CD14-positive monocyte (primary cell): ENCODE measurements at regions not wholly inside any gene's neighbourhood (a gene's known extent, or its start where the extent isn't known, plus 50 kb on each side); places are given as distances from the start of the nearest gene placed in this dataset.
"Not testable (repeated sequence)": the region's sequence is repeated elsewhere in the genome, so short reads cannot be mapped to it uniquely, and the experiment has no call there.

ENCODE experiments used
- DNase-seq, 3 donors: peaks; one replicate each; pipeline ENCODE4 v3.0.0-alpha.2; 2011 to 2022
- H2AFZ ChIP-seq: 2 replicates; pipeline ENCODE4 v1.6.0; 2012; ENCODE audit warnings: mild to moderate bottlenecking, low read depth, low read length, inconsistent platforms; ENCODE audit not compliant: insufficient read depth, poor library complexity, severe bottlenecking
- H3K27ac ChIP-seq, 2 donors: 1 replicate in 1 of 2; 2 replicates in 1 of 2; pipeline ENCODE4 v1.5.1; 2012 to 2013; ENCODE audit warnings: low read length in 2 of 2, control low read depth in 1 of 2, inconsistent platforms in 1 of 2, low read depth in 1 of 2, mild to moderate bottlenecking in 1 of 2
- H3K27me3 ChIP-seq, 2 donors: one replicate each; pipeline versions ENCODE4 v1.6.0 to v1.6.1; 2011 to 2013; ENCODE audit warnings: low read length in 2 of 2; ENCODE audit not compliant: control insufficient read depth in 2 of 2, insufficient read depth in 2 of 2
- H3K36me3 ChIP-seq, 2 donors: replicated peaks in 1 of 2; 1 replicate in 1 of 2; 2 replicates in 1 of 2; pipeline versions ENCODE4 v1.5.1 to v1.6.1; 2012 to 2013; ENCODE audit warnings: low read length in 2 of 2, control low read depth in 1 of 2, inconsistent platforms in 1 of 2, mild to moderate bottlenecking in 1 of 2; ENCODE audit not compliant: insufficient read depth in 2 of 2, control insufficient read depth in 1 of 2
- H3K4me1 ChIP-seq, 2 donors: 1 replicate in 1 of 2; 2 replicates in 1 of 2; pipeline versions ENCODE4 v1.5.1 to v1.6.1; 2012 to 2013; ENCODE audit warnings: low read length in 2 of 2, control low read depth in 1 of 2, inconsistent platforms in 1 of 2, mild to moderate bottlenecking in 1 of 2, moderate library complexity in 1 of 2; ENCODE audit not compliant: insufficient read depth in 2 of 2, control insufficient read depth in 1 of 2
- H3K4me2 ChIP-seq: replicated peaks from 2 replicates; pipeline ENCODE3; 2012; ENCODE audit warnings: low read length, moderate library complexity, mild to moderate bottlenecking; ENCODE audit not compliant: poor library complexity, severe bottlenecking; ENCODE audit errors: extremely low read depth
- H3K4me3 ChIP-seq, 3 experiments: fragments of 200-600 bp in 1 of 3; sonication (generic) in 1 of 3; replicated peaks in 1 of 3; 1 replicate in 2 of 3; 2 replicates in 1 of 3; pipeline ENCODE4 v1.5.1; 2011 to 2013; ENCODE audit warnings: low read length in 3 of 3, mild to moderate bottlenecking in 3 of 3, control low read depth in 2 of 3, low read depth in 2 of 3, inconsistent platforms in 1 of 3, moderate library complexity in 1 of 3
- H3K79me2 ChIP-seq: 2 replicates; pipeline ENCODE4 v1.6.0; 2012; ENCODE audit warnings: mild to moderate bottlenecking, control low read depth, inconsistent platforms, low read length, moderate library complexity; ENCODE audit not compliant: insufficient read depth
- H3K9ac ChIP-seq: 2 replicates; pipeline ENCODE4 v1.6.0; 2017; ENCODE audit warnings: low read length, mild to moderate bottlenecking; ENCODE audit not compliant: insufficient read depth, poor library complexity, severe bottlenecking
- H3K9me3 ChIP-seq, 2 donors: replicated peaks in 1 of 2; 1 replicate in 1 of 2; 2 replicates in 1 of 2; pipeline versions ENCODE4 v1.5.1 to v1.6.1; 2012 to 2013; ENCODE audit warnings: low read length in 2 of 2, control low read depth in 1 of 2; ENCODE audit not compliant: control insufficient read depth in 1 of 2, insufficient read depth in 1 of 2
- H4K20me1 ChIP-seq: 2 replicates; pipeline ENCODE4 v1.6.0; 2012; ENCODE audit warnings: mild to moderate bottlenecking, low read length, control low read depth, moderate library complexity; ENCODE audit not compliant: insufficient read depth
- H3K27ac Mint-ChIP-seq, 7 donors: one replicate each; pipeline ENCODE4 v1.8.0; 2020; ENCODE audit warnings: mild to moderate bottlenecking in 7 of 7, mixed read lengths in 7 of 7, moderate library complexity in 6 of 7, inconsistent platforms in 2 of 7
- H3K27me3 Mint-ChIP-seq, 3 donors: one replicate each; pipeline ENCODE4 v1.8.0; 2021 to 2022; ENCODE audit warnings: low read depth in 3 of 3, mild to moderate bottlenecking in 3 of 3, mixed read lengths in 3 of 3, moderate library complexity in 3 of 3, inconsistent platforms in 1 of 3
- H3K36me3 Mint-ChIP-seq, 2 donors: one replicate each; pipeline ENCODE4 v1.8.0; 2020; ENCODE audit warnings: mixed read lengths in 2 of 2, inconsistent platforms in 1 of 2, mild to moderate bottlenecking in 1 of 2
- H3K4me1 Mint-ChIP-seq: one replicate; pipeline ENCODE4 v1.8.0; 2020; ENCODE audit warnings: mild to moderate bottlenecking, mixed read lengths
- H3K4me3 Mint-ChIP-seq, 2 donors: one replicate each; pipeline ENCODE4 v1.8.0; 2020; ENCODE audit warnings: mild to moderate bottlenecking in 2 of 2, mixed read lengths in 2 of 2, moderate library complexity in 1 of 2
- H3K9me3 Mint-ChIP-seq, 7 donors: one replicate each; pipeline ENCODE4 v1.8.0; 2020 to 2022; ENCODE audit warnings: mixed read lengths in 7 of 7, mild to moderate bottlenecking in 6 of 7, moderate library complexity in 6 of 7, inconsistent platforms in 2 of 7
- WGBS: methylation state at CpG from one replicate; pipeline ENCODE4 v1.1.5; 2013; ENCODE audit warnings: missing lambda C conversion rate; ENCODE audit not compliant: insufficient coverage; 5-methylcytosine and 5-hydroxymethylcytosine counted together
- intact Hi-C, 2 donors: fragments of 100-400 bp; cut with micrococcal nuclease; formaldehyde crosslinking; loops; one replicate each; pipeline versions ENCODE4 v1.15.0 to v1.15.1; 2023
- TF ChIP-seq, protein P1 (sequence below): fragments of 200-600 bp; IDR thresholded peaks from one replicate; pipeline ENCODE4 v1.8.0; 2022; ENCODE audit warnings: antibody characterized with exemption, mild to moderate bottlenecking

- H3K9me3 ChIP-seq: no peaks in the 10 kb centered on the region
- H3K27me3 ChIP-seq: peaks cover 0 to 2% of the 10 kb centered on the region in 2 donors
- H3K9ac ChIP-seq: no peak overlapping the region
- intact Hi-C loops: no loop called here
- Mint-ChIP-seq H3K4me3 (no peak overlapping the region), H3K4me1 (peaks cover 2% of the 10 kb centered on the region), H3K36me3 (no peaks in the 10 kb centered on the region), H3K9me3 (peaks cover 0 to 4% (median 0%) of the 10 kb centered on the region in 7 donors), H3K27ac (no peak overlapping the region), H3K27me3 (peaks cover 8 to 15% (median 13%) of the 10 kb centered on the region in 3 donors)
- H3K27ac ChIP-seq: no peak overlapping the region
- peaks cover 0 to under 1% of the 10 kb centered on the region in 2 donors for H3K4me1 ChIP-seq
- no peaks in the 10 kb centered on the region for H4K20me1 ChIP-seq
- DNase-seq: no peak
- H3K36me3 ChIP-seq: no peaks in the 10 kb centered on the region
- H3K4me3 ChIP-seq: no peak overlapping the region
- no peak overlapping the region for H2AFZ ChIP-seq
- TF ChIP-seq, protein P1, sequence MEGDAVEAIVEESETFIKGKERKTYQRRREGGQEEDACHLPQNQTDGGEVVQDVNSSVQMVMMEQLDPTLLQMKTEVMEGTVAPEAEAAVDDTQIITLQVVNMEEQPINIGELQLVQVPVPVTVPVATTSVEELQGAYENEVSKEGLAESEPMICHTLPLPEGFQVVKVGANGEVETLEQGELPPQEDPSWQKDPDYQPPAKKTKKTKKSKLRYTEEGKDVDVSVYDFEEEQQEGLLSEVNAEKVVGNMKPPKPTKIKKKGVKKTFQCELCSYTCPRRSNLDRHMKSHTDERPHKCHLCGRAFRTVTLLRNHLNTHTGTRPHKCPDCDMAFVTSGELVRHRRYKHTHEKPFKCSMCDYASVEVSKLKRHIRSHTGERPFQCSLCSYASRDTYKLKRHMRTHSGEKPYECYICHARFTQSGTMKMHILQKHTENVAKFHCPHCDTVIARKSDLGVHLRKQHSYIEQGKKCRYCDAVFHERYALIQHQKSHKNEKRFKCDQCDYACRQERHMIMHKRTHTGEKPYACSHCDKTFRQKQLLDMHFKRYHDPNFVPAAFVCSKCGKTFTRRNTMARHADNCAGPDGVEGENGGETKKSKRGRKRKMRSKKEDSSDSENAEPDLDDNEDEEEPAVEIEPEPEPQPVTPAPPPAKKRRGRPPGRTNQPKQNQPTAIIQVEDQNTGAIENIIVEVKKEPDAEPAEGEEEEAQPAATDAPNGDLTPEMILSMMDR: no peak
- no peaks in the 10 kb centered on the region for H3K79me2 ChIP-seq
- no peak overlapping the region for H3K4me2 ChIP-seq
- no CpG with 5 or more reads among the region's 2 CpGs for WGBS
Measured at GRCh38 chrX:111035256-111035655, 60.7 kb upstream of the PAK3 start.

DNA sequence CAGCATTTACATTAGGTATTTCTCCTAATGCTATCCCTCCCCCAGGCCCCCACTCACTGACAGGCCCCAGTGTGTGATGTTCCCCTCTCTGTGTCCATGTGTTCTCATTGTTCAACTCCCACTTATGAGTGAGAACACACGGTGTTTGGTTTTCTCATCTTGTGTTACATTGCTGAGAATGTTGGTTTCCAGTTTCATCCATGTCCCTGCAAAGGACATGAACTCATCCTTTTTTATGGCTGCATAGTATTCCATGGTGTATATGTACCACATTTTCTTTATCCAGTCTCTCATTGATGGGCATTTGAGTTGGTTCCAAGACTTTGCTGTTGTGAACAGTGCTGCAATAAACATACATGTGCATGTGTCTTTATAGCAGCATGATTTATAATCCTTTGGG, 73.0 kb upstream of the PAK3 start:
- H3K27ac Mint-ChIP-seq, H3K4me3 Mint-ChIP-seq, H3K27me3 Mint-ChIP-seq, H3K4me1 Mint-ChIP-seq, intact Hi-C loops, H3K4me1 ChIP-seq, H3K4me3 ChIP-seq, H2AFZ ChIP-seq, H3K36me3 ChIP-seq, H3K9me3 ChIP-seq, H3K4me2 ChIP-seq, DNase-seq, H3K27ac ChIP-seq, H3K9ac ChIP-seq, H3K79me2 ChIP-seq, H3K27me3 ChIP-seq, H3K36me3 Mint-ChIP-seq, H4K20me1 ChIP-seq: not testable (repeated sequence)
- no CpG with 5 or more reads among the region's 1 CpG for WGBS
- H3K9me3 Mint-ChIP-seq: peaks cover 0 to 17% (median 5%) of the 10 kb centered on the region in 7 donors
